Activated naive CD4-positive, alpha-beta T cell treated with anti-CD3 and anti-CD28 coated beads for 36 hours (primary cell): ENCODE measurements at regions not wholly inside any gene's neighbourhood (a gene's known extent, or its start where the extent isn't known, plus 50 kb on each side); places are given as distances from the start of the nearest gene placed in this dataset.
"Not testable (repeated sequence)": the region's sequence is repeated elsewhere in the genome, so short reads cannot be mapped to it uniquely, and the experiment has no call there.

ENCODE experiments used
- CTCF ChIA-PET: fragments of 350-600 bp; sonication (Branson Sonifier 250); formaldehyde crosslinking; loops from one replicate; lab custom pipeline; 2021; ENCODE audit warnings: antibody characterized with exemption; lab: Charles Lee
- DNase-seq: peaks from one replicate; pipeline ENCODE4 v3.0.0-alpha.2; 2020
- H3K27ac Mint-ChIP-seq: one replicate; pipeline ENCODE4 v1.8.0; 2021; ENCODE audit warnings: mild to moderate bottlenecking, mixed read lengths
- H3K27me3 Mint-ChIP-seq: one replicate; pipeline ENCODE4 v1.8.0; 2021; ENCODE audit warnings: low read depth, mixed read lengths
- H3K36me3 Mint-ChIP-seq: one replicate; pipeline ENCODE4 v1.8.0; 2021; ENCODE audit warnings: low read depth, mixed read lengths
- H3K4me1 Mint-ChIP-seq: one replicate; pipeline ENCODE4 v1.8.0; 2021; ENCODE audit warnings: low read depth, mixed read lengths
- H3K4me3 Mint-ChIP-seq: one replicate; pipeline ENCODE4 v1.8.0; 2021; ENCODE audit warnings: mild to moderate bottlenecking, moderate library complexity, mixed read lengths
- H3K9me3 Mint-ChIP-seq: one replicate; pipeline ENCODE4 v1.8.0; 2021; ENCODE audit warnings: mixed read lengths
- intact Hi-C: fragments of 100-400 bp; cut with micrococcal nuclease; formaldehyde crosslinking; loops from one replicate; pipeline ENCODE4 v1.15.1; 2023

GRCh38 chr19:29886586-29886985 is 55.5 kb upstream of the URI1 start:
- no peak overlapping the region for H3K27ac Mint-ChIP-seq
- CTCF ChIA-PET = interaction anchor here (1.1 kb wide), 1 partner anchor 15 kb away, joined by 3 read pairs; no protein-coding TSS in a partner anchor

DNA sequence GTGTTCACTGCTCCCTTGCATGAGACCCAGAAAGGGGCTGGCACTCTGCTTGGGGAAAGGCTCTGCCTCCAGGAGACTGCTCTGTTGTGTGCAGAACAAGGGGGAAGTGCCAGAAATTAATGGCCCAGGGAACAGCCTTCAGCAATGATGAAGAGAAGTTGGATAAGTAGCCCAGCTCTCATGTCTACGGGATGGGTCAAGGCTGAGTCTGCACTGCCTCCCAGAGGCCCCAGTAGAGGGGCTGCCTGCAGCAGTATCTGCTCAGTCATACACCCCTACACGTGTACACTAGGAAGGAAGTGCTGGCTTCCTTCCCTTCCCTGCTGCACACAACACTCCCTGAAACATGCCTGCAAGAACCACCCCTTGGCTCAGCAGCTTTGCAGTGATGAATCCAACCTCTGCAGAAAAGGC is 54.6 kb upstream of the URI1 start:
- Mint-ChIP-seq H3K27ac (no peak overlapping the region), H3K4me3 (no peak overlapping the region), H3K9me3 (no peaks in the 10 kb centered on the region), H3K4me1 (peaks cover 3% of the 10 kb centered on the region), H3K27me3 (no peaks in the 10 kb centered on the region), H3K36me3 (no peaks in the 10 kb centered on the region)
- DNase-seq = no peak
- intact Hi-C loops = no loop called here
- CTCF ChIA-PET = interaction anchor here (1.1 kb wide), 1 partner anchor 14 kb away, joined by 3 read pairs; no protein-coding TSS in a partner anchor

More at GRCh38 chr19:29886586-29886985, 55.5 kb upstream of the URI1 start:
- intact Hi-C loops = no loop called here
- H3K36me3 Mint-ChIP-seq = no peaks in the 10 kb centered on the region
- H3K9me3 Mint-ChIP-seq = no peaks in the 10 kb centered on the region
- no peak for DNase-seq
- no peak overlapping the region for H3K4me3 Mint-ChIP-seq
- H3K27me3 Mint-ChIP-seq = no peaks in the 10 kb centered on the region
- H3K4me1 Mint-ChIP-seq = peaks cover 3% of the 10 kb centered on the region

DNA sequence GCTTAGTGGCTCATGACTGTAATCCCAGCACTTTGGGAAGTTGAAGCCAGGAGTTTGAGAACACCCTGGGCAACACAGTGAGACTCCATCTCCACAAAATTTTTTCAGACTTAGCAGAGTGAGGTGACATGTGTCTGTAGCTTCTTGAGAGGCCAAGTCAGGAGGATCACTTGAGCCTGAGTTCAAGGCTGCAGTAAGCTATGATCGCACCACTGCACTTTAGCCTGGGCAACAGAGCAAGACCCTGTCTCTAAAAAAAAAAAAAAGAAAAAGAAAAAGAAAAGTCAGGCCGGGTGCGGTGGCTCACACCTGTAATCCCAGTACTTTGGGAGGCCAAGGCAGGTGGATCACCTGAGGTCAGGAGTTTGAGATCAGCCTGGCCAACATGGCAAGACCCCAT is 54.0 kb upstream of the URI1 start:
- H3K4me3 Mint-ChIP-seq, DNase-seq, H3K4me1 Mint-ChIP-seq, H3K9me3 Mint-ChIP-seq, H3K27ac Mint-ChIP-seq, H3K36me3 Mint-ChIP-seq, H3K27me3 Mint-ChIP-seq, intact Hi-C loops: not testable (repeated sequence)
- CTCF ChIA-PET = interaction anchor here (1.1 kb wide), 1 partner anchor 14 kb away, joined by 3 read pairs; no protein-coding TSS in a partner anchor

- H3K9me3 Mint-ChIP-seq = no peaks in the 10 kb centered on the region
- intact Hi-C loops = no loop called here
Measured at GRCh38 chr19:29889702-29890101, 52.3 kb upstream of the URI1 start.

GRCh38 chr19:29890392-29890791 is 51.6 kb upstream of the URI1 start:
- Mint-ChIP-seq H3K4me1 (peaks cover 3% of the 10 kb centered on the region), H3K27ac (no peak overlapping the region), H3K9me3 (no peaks in the 10 kb centered on the region), H3K36me3 (no peaks in the 10 kb centered on the region), H3K4me3 (no peak overlapping the region), H3K27me3 (no peaks in the 10 kb centered on the region)
- intact Hi-C loops = no loop called here
- CTCF ChIA-PET = no interaction called here
- DNase-seq = no peak

More at GRCh38 chr19:29889702-29890101, 52.3 kb upstream of the URI1 start:
- H3K4me3 Mint-ChIP-seq = no peak overlapping the region
- peaks cover 3% of the 10 kb centered on the region for H3K4me1 Mint-ChIP-seq
- no peaks in the 10 kb centered on the region for H3K27me3 Mint-ChIP-seq
- CTCF ChIA-PET = no interaction called here
- no peaks in the 10 kb centered on the region for H3K36me3 Mint-ChIP-seq
- H3K27ac Mint-ChIP-seq = no peak overlapping the region
- DNase-seq = no peak
